ENCODE measurements at regions not wholly inside any gene's neighbourhood (a gene's known extent, or its start where the extent isn't known, plus 50 kb on each side); places are given as distances from the start of the nearest gene placed in this dataset.

DNA sequence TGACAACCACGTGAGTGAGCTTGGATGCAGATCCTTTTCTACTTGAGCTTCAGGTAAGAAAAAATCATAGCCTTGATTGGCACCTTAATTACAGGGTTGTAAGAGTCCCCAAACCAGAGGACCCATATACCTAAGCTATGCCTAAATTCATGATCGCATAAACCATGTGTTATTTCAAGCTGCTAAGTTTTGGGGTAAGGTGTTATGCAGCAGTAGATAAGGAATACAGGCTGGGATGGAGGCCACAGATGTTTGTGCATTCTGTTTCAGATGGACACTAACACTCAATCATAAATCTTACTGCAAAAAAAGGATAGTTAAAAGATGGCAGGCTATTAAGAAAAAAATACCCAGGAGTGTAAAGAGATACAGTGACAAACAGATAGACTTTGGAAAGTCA, 112.3 kb downstream of the ASB9 start:
- TF ChIP-seq, protein P1, sequence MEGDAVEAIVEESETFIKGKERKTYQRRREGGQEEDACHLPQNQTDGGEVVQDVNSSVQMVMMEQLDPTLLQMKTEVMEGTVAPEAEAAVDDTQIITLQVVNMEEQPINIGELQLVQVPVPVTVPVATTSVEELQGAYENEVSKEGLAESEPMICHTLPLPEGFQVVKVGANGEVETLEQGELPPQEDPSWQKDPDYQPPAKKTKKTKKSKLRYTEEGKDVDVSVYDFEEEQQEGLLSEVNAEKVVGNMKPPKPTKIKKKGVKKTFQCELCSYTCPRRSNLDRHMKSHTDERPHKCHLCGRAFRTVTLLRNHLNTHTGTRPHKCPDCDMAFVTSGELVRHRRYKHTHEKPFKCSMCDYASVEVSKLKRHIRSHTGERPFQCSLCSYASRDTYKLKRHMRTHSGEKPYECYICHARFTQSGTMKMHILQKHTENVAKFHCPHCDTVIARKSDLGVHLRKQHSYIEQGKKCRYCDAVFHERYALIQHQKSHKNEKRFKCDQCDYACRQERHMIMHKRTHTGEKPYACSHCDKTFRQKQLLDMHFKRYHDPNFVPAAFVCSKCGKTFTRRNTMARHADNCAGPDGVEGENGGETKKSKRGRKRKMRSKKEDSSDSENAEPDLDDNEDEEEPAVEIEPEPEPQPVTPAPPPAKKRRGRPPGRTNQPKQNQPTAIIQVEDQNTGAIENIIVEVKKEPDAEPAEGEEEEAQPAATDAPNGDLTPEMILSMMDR (IDR thresholded peaks at IDR 0.05) = no peak
- TF ChIP-seq POLR2A (IDR thresholded peaks at IDR 0.05) = no peak

Measured in right lobe of liver (tissue), 4 donors.